ENCODE measurements at regions not wholly inside any gene's neighbourhood (a gene's known extent, or its start where the extent isn't known, plus 50 kb on each side); places are given as distances from the start of the nearest gene placed in this dataset.

- H3K27ac Mint-ChIP-seq = no peak overlapping the region
- CTCF ChIA-PET = no interaction called here
- no peaks in the 10 kb centered on the region for H3K4me1 Mint-ChIP-seq
- H3K36me3 Mint-ChIP-seq = no peaks in the 10 kb centered on the region
- H3K27me3 Mint-ChIP-seq (ENCODE audit: low read depth) = no peaks in the 10 kb centered on the region
- TF ChIP-seq ATF6 (CRISPR knock-in tag; IDR thresholded peaks at IDR 0.05) = no peak
- TF ChIP-seq MAX (CRISPR knock-in tag; IDR thresholded peaks at IDR 0.05) = no peak
- H3K9me3 Mint-ChIP-seq = no peaks in the 10 kb centered on the region
- ATAC-seq = no peak
- H3K4me3 Mint-ChIP-seq = no peak overlapping the region
- POLR2A ChIA-PET = no interaction called here
- DNase-seq (ENCODE audit: low spot score) = no peak
These were observed 152.1 kb upstream of the RIMS1 start for GRCh38 chr6:71733970-71734899.

GRCh38 chr6:71737953-71738352, 148.4 kb upstream of the RIMS1 start:
- ChIA-PET POLR2A (no interaction called here), CTCF (no interaction called here)
- ATAC-seq (no peak), DNase-seq (ENCODE audit: low spot score) (no peak)
- H3K27me3 Mint-ChIP-seq (ENCODE audit: low read depth) = no peaks in the 10 kb centered on the region
- no peak for TF ChIP-seq NR1H2 (CRISPR knock-in tag; IDR thresholded peaks at IDR 0.05)
- TF ChIP-seq JUN (CRISPR knock-in tag; IDR thresholded peaks at IDR 0.05) = no peak
- TF ChIP-seq ZNF416 (CRISPR knock-in tag; IDR thresholded peaks at IDR 0.05) = no peak
- no peak for TF ChIP-seq TEAD1 (CRISPR knock-in tag; IDR thresholded peaks at IDR 0.05)
- no peak for TF ChIP-seq FOXP1 (CRISPR knock-in tag; IDR thresholded peaks at IDR 0.05; ENCODE audit: borderline replicate concordance)
- no peak for TF ChIP-seq ETV6 (CRISPR knock-in tag; IDR thresholded peaks at IDR 0.05)
- no peak for TF ChIP-seq ZBTB43 (CRISPR knock-in tag; IDR thresholded peaks at IDR 0.05)
- TF ChIP-seq PRRX2 (CRISPR knock-in tag; IDR thresholded peaks at IDR 0.05) = no peak
- no peak for TF ChIP-seq FOXK1 (CRISPR knock-in tag; IDR thresholded peaks at IDR 0.05)
- no peak for TF ChIP-seq STAT6 (CRISPR knock-in tag; conservative IDR thresholded peaks at IDR 0.05; ENCODE audit: low read depth)
- no peak for TF ChIP-seq SMAD3 (CRISPR knock-in tag; IDR thresholded peaks at IDR 0.05; ENCODE audit: borderline replicate concordance)
- no peak for TF ChIP-seq GTF2I (CRISPR knock-in tag; conservative IDR thresholded peaks at IDR 0.05)
- TF ChIP-seq JAZF1 (CRISPR knock-in tag; IDR thresholded peaks at IDR 0.05) = no peak
- TF ChIP-seq ATF3 (CRISPR knock-in tag; conservative IDR thresholded peaks at IDR 0.05) = no peak
- TF ChIP-seq ZNF232 (CRISPR knock-in tag; IDR thresholded peaks at IDR 0.05) = no peak
- TF ChIP-seq ZNF121 (CRISPR knock-in tag; IDR thresholded peaks at IDR 0.05) = no peak
- no peak for TF ChIP-seq SMAD4 (CRISPR knock-in tag; IDR thresholded peaks at IDR 0.05)
- no peak overlapping the region for H3K27ac Mint-ChIP-seq
- H3K4me1 Mint-ChIP-seq = no peaks in the 10 kb centered on the region
- no peaks in the 10 kb centered on the region for H3K36me3 Mint-ChIP-seq
- H3K4me3 Mint-ChIP-seq = no peak overlapping the region
- H3K9me3 Mint-ChIP-seq = no peaks in the 10 kb centered on the region
